PC-3 (cell line): ENCODE measurements at regions not wholly inside any gene's neighbourhood (a gene's known extent, or its start where the extent isn't known, plus 50 kb on each side); places are given as distances from the start of the nearest gene placed in this dataset.

Experiments used
- ATAC-seq: fragments of 200-7000 bp; cut with Tn5 transposase; 2 replicates; pipeline ENCODE4 v1.9.1; 2020; ENCODE audit warnings: mild to moderate bottlenecking, moderate library complexity
- BruUV-seq: library from RNA; stranded (reverse); fragments of 400-500 nt; replicated peaks from 2 replicates; lab custom pipeline; 2021; lab: Mats Ljungman, UMichigan
- CTCF ChIA-PET: fragments of 300-600 bp; sonication (Branson Sonifier 250); formaldehyde crosslinking; loops from one replicate; lab custom pipeline; 2022; ENCODE audit warnings: antibody characterized with exemption; lab: Charles Lee
- POLR2A ChIA-PET: fragments of 300-600 bp; sonication (Branson Sonifier 250); formaldehyde crosslinking; loops from one replicate; lab custom pipeline; 2022; ENCODE audit warnings: antibody characterized with exemption; ENCODE audit not compliant: unreplicated experiment; lab: Charles Lee
- DNase-seq: peaks from one replicate; pipeline ENCODE4 v3.0.0-alpha.2; 2015
- H2AFZ ChIP-seq: fragments of 300-600 bp; sonication (generic); 2 replicates; pipeline ENCODE4 v1.6.0; 2016; ENCODE audit warnings: antibody characterized with exemption, low read length
- H3F3A ChIP-seq: fragments of 300-600 bp; sonication (generic); one replicate; pipeline ENCODE4 v1.6.0; 2017; ENCODE audit warnings: antibody characterized with exemption, low read length, control low read depth, mild to moderate bottlenecking; ENCODE audit not compliant: unreplicated experiment
- H3K27ac ChIP-seq: fragments of 300-600 bp; sonication (generic); 2 replicates; pipeline ENCODE4 v1.5.1; 2016; ENCODE audit warnings: mild to moderate bottlenecking, low read length
- H3K27me3 ChIP-seq: fragments of 300-600 bp; sonication (generic); 2 replicates; pipeline ENCODE4 v1.6.1; 2016; ENCODE audit warnings: low read length, mixed read lengths
- H3K36me3 ChIP-seq: fragments of 300-600 bp; sonication (generic); 2 replicates; pipeline ENCODE4 v1.6.1; 2016; ENCODE audit warnings: low read depth, mixed run types, low read length, mixed read lengths
- H3K4me1 ChIP-seq: fragments of 300-600 bp; sonication (generic); 2 replicates; pipeline ENCODE4 v1.5.1; 2016; ENCODE audit warnings: low read length; ENCODE audit not compliant: insufficient read depth
- H3K4me2 ChIP-seq: fragments of 300-600 bp; sonication (generic); 2 replicates; pipeline ENCODE4 v1.6.0; 2016; ENCODE audit warnings: low read length
- H3K4me3 ChIP-seq: fragments of 300-600 bp; sonication (generic); 2 replicates; pipeline ENCODE4 v1.5.1; 2016; ENCODE audit warnings: mild to moderate bottlenecking, low read length, mixed read lengths
- H3K79me2 ChIP-seq: fragments of 300-600 bp; sonication (generic); 2 replicates; pipeline ENCODE4 v1.6.1; 2017; ENCODE audit warnings: low read length, mixed read lengths
- H3K9ac ChIP-seq: fragments of 300-600 bp; sonication (generic); 2 replicates; pipeline ENCODE4 v1.6.0; 2016; ENCODE audit warnings: mild to moderate bottlenecking, low read length
- H3K9me2 ChIP-seq: fragments of 300-600 bp; sonication (generic); replicated peaks from 2 replicates; pipeline ENCODE4 v1.6.1; 2016; ENCODE audit warnings: mixed run types, low read length, mixed read lengths
- H3K9me3 ChIP-seq: fragments of 300-600 bp; sonication (generic); 2 replicates; pipeline ENCODE4 v1.6.1; 2016; ENCODE audit warnings: low read length, mixed read lengths
- H4K20me1 ChIP-seq: fragments of 300-600 bp; sonication (generic); 2 replicates; pipeline ENCODE4 v1.6.1; 2016; ENCODE audit warnings: low read length, mixed read lengths
- EZH2 ChIP-seq: fragments of 300-600 bp; sonication (generic); IDR thresholded peaks from one replicate; pipeline ENCODE4 v1.6.1; 2017; ENCODE audit warnings: antibody characterized with exemption, mild to moderate bottlenecking, low read length; ENCODE audit not compliant: unreplicated experiment
- EZH2phosphoT487 ChIP-seq: fragments of 300-600 bp; sonication (generic); IDR thresholded peaks from 2 replicates; pipeline ENCODE4 v1.6.1; 2018; ENCODE audit warnings: mild to moderate bottlenecking, antibody characterized with exemption, low read length, borderline replicate concordance
- intact Hi-C: fragments of 100-400 bp; cut with micrococcal nuclease; formaldehyde crosslinking; loops from 2 replicates; pipeline ENCODE4 v1.9.0; 2023
- TF ChIP-seq, protein P1 (sequence below): fragments of 300-600 bp; sonication (generic); conservative IDR thresholded peaks from 2 replicates; pipeline ENCODE4 v1.5.1; 2017; ENCODE audit warnings: antibody characterized with exemption, low read depth, mild to moderate bottlenecking, low read length

DNA sequence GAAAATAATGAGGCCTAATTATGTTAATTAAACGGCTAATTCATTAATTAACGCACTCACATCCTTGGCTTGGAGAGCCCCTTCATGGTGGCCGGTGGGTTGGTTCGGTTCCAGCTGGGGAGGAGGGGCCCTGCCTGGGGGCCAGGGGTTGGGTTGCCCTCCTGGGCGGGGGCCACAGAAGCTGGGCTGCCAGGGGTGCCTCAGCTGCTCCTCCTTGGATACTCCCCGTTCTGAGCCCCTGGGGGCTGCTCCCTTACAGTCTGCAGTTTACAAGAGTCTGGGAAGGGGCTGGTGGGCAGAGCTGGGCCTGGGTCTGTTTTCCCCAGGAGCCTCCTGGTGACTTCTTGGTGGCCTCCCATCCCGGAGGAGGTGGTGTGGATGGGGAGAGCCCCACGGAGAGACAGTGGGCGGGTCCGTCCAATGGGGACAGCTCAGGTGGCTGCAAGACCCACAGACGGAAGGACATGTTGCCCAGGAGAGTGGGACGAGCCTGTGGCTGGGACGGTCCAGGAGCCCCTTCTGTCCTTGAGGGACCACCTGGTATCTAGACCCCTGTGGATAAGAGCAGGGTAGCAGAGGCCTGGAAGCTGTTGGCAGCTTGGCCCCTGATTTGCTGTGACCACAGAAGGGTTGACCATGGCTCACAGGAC lies 277.5 kb downstream of the PBX3 start:
- Histone ChIP-seq H3K4me3 (no peak overlapping the region), H3K9ac (no peak overlapping the region), H3K9me2 (no peaks in the 10 kb centered on the region), H3K4me2 (no peak overlapping the region), H4K20me1 (no peaks in the 10 kb centered on the region), H3K27ac (no peak overlapping the region), H3K27me3 (no peaks in the 10 kb centered on the region), H3K4me1 (no peaks in the 10 kb centered on the region), H2AFZ (no peak overlapping the region), H3K9me3 (no peaks in the 10 kb centered on the region), H3K79me2 (no peaks in the 10 kb centered on the region), H3K36me3 (no peaks in the 10 kb centered on the region), H3F3A (no peaks in the 10 kb centered on the region)
- no peak for ATAC-seq
- no TSS peak for BruUV-seq
- intact Hi-C loops = no loop called here
- ChIA-PET CTCF (no interaction called here), POLR2A (no interaction called here)
- TF ChIP-seq, protein P1, sequence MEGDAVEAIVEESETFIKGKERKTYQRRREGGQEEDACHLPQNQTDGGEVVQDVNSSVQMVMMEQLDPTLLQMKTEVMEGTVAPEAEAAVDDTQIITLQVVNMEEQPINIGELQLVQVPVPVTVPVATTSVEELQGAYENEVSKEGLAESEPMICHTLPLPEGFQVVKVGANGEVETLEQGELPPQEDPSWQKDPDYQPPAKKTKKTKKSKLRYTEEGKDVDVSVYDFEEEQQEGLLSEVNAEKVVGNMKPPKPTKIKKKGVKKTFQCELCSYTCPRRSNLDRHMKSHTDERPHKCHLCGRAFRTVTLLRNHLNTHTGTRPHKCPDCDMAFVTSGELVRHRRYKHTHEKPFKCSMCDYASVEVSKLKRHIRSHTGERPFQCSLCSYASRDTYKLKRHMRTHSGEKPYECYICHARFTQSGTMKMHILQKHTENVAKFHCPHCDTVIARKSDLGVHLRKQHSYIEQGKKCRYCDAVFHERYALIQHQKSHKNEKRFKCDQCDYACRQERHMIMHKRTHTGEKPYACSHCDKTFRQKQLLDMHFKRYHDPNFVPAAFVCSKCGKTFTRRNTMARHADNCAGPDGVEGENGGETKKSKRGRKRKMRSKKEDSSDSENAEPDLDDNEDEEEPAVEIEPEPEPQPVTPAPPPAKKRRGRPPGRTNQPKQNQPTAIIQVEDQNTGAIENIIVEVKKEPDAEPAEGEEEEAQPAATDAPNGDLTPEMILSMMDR = no peak
- TF ChIP-seq EZH2 = no peak
- no peak for TF ChIP-seq EZH2phosphoT487
- no peak for DNase-seq

DNA sequence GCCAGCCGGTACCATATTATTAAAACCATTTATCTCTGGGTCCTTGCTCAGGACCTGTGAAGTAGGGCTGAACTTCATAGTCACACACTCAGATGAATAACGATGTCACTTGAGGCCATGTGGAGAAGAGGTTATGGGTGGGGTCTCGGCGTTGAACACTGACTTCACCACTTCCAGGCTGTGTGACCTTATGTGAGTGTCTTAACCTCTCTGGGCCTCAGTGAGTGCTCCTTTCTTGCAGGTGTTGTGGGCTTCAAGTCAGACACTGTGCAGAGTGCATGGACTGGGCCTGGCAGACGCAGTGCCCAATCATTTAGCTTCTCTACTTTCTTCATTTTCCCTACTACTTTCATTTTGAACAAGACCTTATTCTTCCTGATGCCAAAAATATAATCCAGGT lies 278.8 kb downstream of the PBX3 start:
- Histone ChIP-seq H3K4me2 (no peak overlapping the region), H4K20me1 (no peaks in the 10 kb centered on the region), H3K27ac (no peak overlapping the region), H3K79me2 (no peaks in the 10 kb centered on the region), H3K36me3 (no peaks in the 10 kb centered on the region), H3K4me3 (no peak overlapping the region), H3F3A (no peaks in the 10 kb centered on the region), H3K4me1 (no peaks in the 10 kb centered on the region), H3K9me3 (no peaks in the 10 kb centered on the region), H3K9ac (no peak overlapping the region), H3K27me3 (no peaks in the 10 kb centered on the region), H2AFZ (no peak overlapping the region), H3K9me2 (no peaks in the 10 kb centered on the region)
- DNase-seq = no peak
- intact Hi-C loops = no loop called here
- ChIA-PET POLR2A (interaction anchor here (0.6 kb wide), 1 partner anchor 627 kb away, joined by 8 read pairs; no protein-coding TSS in a partner anchor), CTCF (no interaction called here)
- no peak for ATAC-seq
- no TSS peak for BruUV-seq
- no peak for TF ChIP-seq EZH2
- TF ChIP-seq, protein P1 = no peak
- no peak for TF ChIP-seq EZH2phosphoT487

DNA sequence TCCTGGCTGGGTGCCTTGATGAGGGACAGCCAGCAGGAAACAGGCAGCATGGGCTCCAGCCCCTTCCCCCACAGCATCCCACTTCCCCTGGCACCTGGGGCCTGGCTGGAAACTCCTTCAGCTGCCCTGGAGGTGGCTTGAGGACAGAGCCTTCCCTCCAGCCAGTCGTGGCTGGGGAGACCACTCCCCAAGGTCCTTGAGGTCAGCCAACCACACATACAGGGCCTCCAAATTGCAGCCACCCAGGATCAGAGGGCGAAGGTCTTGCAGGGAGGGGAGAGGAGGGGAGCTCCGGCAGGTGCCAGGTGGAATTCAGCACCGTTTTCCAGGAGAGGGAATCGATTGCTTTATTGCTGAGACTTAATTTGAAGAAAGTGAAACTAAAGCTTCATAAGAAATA lies 280.4 kb downstream of the PBX3 start:
- Histone ChIP-seq H3K4me1 (no peaks in the 10 kb centered on the region), H3K9ac (no peak overlapping the region), H3K4me3 (no peak overlapping the region), H3K9me2 (no peaks in the 10 kb centered on the region), H3K36me3 (no peaks in the 10 kb centered on the region), H3F3A (no peaks in the 10 kb centered on the region), H3K27ac (no peak overlapping the region), H2AFZ (no peak overlapping the region), H3K4me2 (no peak overlapping the region), H4K20me1 (no peaks in the 10 kb centered on the region), H3K9me3 (no peaks in the 10 kb centered on the region), H3K27me3 (no peaks in the 10 kb centered on the region), H3K79me2 (no peaks in the 10 kb centered on the region)
- ATAC-seq (no peak), DNase-seq (no peak)
- TF ChIP-seq EZH2 = no peak
- no peak for TF ChIP-seq EZH2phosphoT487
- TF ChIP-seq, protein P1 = no peak
- intact Hi-C loops = no loop called here
- no TSS peak for BruUV-seq
- ChIA-PET POLR2A (no interaction called here), CTCF (no interaction called here)
